GM12872 (cell line): ENCODE measurements at regions not wholly inside any gene's neighbourhood (a gene's known extent, or its start where the extent isn't known, plus 50 kb on each side); places are given as distances from the start of the nearest gene placed in this dataset.

ENCODE experiments used
- TF ChIP-seq, protein P1 (sequence below): IDR thresholded peaks from 3 replicates; pipeline ENCODE4 v1.5.1; 2011; ENCODE audit warnings: low read depth, mild to moderate bottlenecking, low read length, moderate library complexity; ENCODE audit not compliant: insufficient read depth

DNA sequence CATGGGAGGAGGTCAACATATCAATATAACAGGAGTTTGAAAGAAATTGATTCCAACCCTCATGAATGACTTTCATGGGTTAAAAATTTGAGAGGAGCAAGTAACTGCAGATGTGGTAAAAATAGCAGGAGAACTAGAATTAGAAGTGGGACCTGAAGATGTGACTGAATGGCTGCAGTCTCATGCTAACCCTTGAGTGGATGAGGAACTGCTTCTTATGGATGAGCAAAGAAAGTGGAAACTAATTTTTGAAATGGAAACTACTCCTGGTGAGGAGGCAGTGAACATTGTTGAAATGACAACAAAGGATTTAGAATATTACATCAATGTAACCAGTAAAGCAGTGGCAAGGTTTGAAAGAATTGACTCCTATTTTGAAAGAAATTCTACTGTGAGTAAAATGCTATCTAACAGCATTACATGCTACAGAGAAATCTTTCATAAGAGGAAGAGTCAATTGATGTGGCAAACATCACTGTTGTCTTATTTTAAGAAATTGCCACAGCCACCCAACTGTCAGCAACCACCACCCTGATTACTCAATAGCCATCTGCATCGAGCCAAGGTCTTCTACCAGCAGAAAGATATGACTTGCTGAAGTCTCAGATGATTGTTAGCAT, 1683.2 kb downstream of the MAT2B start:
- TF ChIP-seq, protein P1, sequence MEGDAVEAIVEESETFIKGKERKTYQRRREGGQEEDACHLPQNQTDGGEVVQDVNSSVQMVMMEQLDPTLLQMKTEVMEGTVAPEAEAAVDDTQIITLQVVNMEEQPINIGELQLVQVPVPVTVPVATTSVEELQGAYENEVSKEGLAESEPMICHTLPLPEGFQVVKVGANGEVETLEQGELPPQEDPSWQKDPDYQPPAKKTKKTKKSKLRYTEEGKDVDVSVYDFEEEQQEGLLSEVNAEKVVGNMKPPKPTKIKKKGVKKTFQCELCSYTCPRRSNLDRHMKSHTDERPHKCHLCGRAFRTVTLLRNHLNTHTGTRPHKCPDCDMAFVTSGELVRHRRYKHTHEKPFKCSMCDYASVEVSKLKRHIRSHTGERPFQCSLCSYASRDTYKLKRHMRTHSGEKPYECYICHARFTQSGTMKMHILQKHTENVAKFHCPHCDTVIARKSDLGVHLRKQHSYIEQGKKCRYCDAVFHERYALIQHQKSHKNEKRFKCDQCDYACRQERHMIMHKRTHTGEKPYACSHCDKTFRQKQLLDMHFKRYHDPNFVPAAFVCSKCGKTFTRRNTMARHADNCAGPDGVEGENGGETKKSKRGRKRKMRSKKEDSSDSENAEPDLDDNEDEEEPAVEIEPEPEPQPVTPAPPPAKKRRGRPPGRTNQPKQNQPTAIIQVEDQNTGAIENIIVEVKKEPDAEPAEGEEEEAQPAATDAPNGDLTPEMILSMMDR, result no peak

DNA sequence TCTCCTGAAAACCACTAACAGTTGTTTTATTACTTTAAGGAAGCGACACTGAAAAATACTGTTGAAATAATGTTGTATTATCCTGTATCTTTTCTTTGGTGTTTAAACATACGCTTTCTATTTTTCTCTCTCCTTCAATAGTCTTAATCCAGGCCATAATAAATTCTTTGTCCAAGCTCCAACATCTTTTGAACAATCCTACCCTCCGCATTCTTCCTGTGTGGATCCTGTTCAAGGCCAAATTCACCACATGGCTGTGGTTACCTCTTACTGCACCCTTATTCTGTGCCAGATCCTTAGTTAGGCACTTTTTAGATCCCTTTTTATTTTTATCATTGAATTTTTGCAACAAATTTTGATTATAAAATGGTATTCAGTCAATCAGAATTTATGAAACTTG, 1691.5 kb downstream of the MAT2B start:
- TF ChIP-seq, protein P1, result no peak

- TF ChIP-seq, protein P1, result no peak
Measured at GRCh38 chr5:165201369-165201768, 1696.0 kb downstream of the MAT2B start.

DNA sequence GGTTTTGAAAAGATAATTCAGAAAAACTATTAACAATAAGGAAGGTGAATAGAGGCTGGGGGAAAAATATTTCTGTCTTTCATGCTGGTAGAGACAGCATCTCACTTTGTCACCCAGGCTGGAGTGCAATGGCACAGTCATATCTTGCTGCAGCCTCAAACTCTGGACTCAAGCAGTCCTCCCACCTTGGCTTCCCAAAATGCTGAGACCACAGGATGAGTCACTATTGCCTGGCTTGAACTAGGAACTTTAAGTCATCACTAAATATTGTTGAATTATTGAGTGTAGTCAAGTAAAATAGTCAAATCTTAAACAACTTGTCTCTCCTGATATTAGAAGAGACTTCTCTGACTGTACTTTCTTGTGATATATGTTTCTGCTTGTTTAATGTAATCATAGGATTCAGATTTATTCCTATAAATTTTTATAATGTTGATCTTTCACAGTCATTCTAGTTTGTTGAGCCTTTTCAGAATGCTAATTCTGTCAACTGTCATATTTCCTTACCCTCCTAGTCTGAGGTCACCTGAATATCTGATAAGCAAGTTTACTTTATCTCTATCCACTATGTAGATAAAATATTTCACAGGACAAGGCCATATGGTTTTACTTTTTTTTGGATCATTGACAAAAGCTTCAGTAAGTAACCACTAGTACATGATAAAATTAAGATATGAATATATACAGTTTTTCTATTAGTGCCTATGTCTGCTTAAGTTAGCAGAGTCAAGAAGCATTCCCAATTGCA, 1696.5 kb downstream of the MAT2B start:
- TF ChIP-seq, protein P1, result no peak

DNA sequence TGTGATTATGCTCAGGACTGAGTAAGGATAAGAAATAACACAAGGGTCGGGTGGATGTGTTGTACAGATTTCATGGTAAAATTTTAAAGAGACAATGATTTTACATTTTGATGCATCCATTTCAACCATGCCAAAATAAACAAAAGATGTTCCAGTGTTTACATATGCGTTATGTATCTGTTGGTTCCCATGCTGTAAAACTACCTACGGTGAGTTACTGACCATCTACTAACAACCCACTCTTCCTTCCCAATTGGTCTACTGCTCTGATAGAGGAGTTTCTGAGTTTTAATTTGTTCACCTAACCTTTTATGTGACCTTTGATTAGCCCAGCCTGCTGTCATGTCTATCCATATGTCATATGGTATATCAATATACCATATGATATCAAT, 1697.1 kb downstream of the MAT2B start:
- TF ChIP-seq, protein P1, result no peak

DNA sequence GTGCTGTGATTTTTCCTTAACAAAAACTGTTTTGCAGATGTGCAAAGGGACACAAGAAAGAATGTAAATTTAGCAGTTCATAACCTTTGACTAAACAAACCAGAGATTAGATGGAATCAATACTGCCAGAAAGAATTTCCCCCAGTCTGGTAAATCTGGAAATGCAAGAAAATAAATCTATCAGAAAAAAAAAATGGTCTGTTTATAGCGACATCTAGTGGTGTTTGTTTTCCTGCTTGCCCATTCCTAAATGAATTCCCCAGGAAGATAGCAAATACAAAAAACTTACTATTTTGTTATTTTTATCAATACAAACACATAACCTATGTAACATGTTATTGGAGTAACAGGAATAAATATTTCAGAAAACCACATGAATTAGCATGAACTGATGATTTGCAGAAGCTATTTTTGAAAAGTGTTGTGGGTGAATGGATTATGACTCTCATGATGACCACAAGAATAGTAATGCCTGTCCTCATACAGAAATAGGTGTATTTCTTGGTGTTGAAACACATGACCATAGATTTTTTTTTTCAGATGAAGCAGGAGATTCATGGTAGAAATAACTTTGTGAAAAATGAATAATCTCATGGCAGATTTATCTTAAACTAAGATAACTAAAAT, 1703.8 kb downstream of the MAT2B start:
- TF ChIP-seq, protein P1, result peak; percentile 57

DNA sequence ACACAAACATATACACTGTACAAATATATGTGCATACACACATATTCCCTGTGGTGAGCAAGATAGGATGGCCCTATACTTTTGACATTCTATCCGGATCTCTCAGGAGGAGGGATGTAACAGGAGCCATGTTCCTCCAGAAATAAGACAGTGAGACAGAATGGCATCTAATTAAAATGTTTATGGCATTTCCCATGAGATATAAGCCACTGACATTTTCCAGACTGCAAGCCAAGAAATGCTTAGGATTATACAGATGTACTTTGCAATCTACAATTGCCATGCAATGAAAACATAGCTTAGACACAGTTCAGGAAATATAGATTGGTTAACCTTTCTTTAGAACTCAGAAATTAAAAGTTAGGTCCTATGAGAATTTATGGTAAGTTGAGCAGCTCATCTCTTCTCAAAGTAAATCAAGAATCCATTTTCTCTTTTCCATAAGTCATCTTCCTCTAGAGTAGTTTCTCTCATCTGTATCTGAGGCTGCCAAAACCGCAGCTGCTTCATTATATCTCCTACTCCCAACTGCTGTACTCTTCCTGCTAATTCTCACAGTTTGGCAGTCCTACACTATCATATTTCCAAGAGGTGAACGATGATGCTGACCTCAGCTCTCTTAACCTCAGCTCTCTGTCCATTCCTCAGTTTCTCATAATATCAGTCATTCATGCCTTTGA, 1719.1 kb downstream of the MAT2B start:
- TF ChIP-seq, protein P1, result no peak
